Colonic mucosa (tissue), 4 donors: ENCODE measurements at regions not wholly inside any gene's neighbourhood (a gene's known extent, or its start where the extent isn't known, plus 50 kb on each side); places are given as distances from the start of the nearest gene placed in this dataset.

Experiments used
- DNase-seq: peaks from one replicate; pipeline ENCODE4 v3.0.0-alpha.2; 2020
- H3K27ac ChIP-seq: fragments of 200-600 bp; one replicate; pipeline ENCODE4 v1.8.0; 2021
- H3K27me3 ChIP-seq: fragments of 200-600 bp; one replicate; pipeline ENCODE4 v1.8.0; 2021
- H3K36me3 ChIP-seq: fragments of 200-600 bp; one replicate; pipeline ENCODE4 v1.8.0; 2021
- H3K4me1 ChIP-seq: fragments of 200-600 bp; one replicate; pipeline ENCODE4 v1.8.0; 2021; ENCODE audit warnings: mild to moderate bottlenecking
- H3K4me3 ChIP-seq: fragments of 200-600 bp; one replicate; pipeline ENCODE4 v1.8.0; 2021
- H3K9ac ChIP-seq, 2 donors: one replicate each; pipeline ENCODE4 v1.7.0; 2013; ENCODE audit warnings: control low read depth in 2 of 2, low read depth in 2 of 2, low read length in 2 of 2
- H3K9me3 ChIP-seq: fragments of 200-600 bp; one replicate; pipeline ENCODE4 v1.8.0; 2021
- intact Hi-C: fragments of 100-400 bp; cut with DNase I; formaldehyde crosslinking; loops from one replicate; pipeline ENCODE4 v1.14.1; 2022
- TF ChIP-seq, protein P1 (sequence below): fragments of 200-600 bp; IDR thresholded peaks from one replicate; pipeline ENCODE4 v1.8.0; 2022; ENCODE audit warnings: antibody characterized with exemption, mild to moderate bottlenecking
- donor health status: healthy.
- donor health status: DM: no; HTN: no; CAD: no.
- donor health status: DM: no; HTN: no; CAD: no.

DNA sequence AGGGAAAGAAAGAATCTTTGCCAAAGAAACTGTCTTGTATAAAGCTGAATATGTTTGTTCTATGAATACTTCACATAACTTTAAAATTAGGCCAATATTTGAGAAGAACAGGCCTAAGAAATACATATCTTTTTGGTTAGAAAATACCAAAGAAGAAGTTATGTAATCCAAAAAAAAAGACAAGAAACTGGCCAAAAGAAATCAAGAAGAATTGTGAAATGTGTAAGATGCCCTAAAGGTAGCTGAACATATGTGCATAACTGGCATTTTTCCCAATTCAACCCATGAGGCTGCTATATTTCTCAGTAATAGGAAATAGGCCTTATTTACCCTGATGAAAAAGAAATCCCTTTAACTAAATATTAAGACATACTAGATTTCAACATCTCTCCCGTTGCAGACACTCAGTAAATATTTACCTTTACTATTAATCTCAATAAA is 290.0 kb downstream of the CETN3 start:
- no peak for DNase-seq
- H3K9ac ChIP-seq, result no peak overlapping the region
- no peaks in the 10 kb centered on the region for H3K4me1 ChIP-seq
- H3K27me3 ChIP-seq, result no peaks in the 10 kb centered on the region
- H3K4me3 ChIP-seq, result no peak overlapping the region
- H3K27ac ChIP-seq, result no peak overlapping the region
- no peaks in the 10 kb centered on the region for H3K36me3 ChIP-seq
- TF ChIP-seq, protein P1, sequence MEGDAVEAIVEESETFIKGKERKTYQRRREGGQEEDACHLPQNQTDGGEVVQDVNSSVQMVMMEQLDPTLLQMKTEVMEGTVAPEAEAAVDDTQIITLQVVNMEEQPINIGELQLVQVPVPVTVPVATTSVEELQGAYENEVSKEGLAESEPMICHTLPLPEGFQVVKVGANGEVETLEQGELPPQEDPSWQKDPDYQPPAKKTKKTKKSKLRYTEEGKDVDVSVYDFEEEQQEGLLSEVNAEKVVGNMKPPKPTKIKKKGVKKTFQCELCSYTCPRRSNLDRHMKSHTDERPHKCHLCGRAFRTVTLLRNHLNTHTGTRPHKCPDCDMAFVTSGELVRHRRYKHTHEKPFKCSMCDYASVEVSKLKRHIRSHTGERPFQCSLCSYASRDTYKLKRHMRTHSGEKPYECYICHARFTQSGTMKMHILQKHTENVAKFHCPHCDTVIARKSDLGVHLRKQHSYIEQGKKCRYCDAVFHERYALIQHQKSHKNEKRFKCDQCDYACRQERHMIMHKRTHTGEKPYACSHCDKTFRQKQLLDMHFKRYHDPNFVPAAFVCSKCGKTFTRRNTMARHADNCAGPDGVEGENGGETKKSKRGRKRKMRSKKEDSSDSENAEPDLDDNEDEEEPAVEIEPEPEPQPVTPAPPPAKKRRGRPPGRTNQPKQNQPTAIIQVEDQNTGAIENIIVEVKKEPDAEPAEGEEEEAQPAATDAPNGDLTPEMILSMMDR, result no peak
- no peaks in the 10 kb centered on the region for H3K9me3 ChIP-seq
- intact Hi-C loops, result no loop called here

- DNase-seq, result no peak
- no peak overlapping the region for H3K9ac ChIP-seq
- H3K9me3 ChIP-seq, result no peaks in the 10 kb centered on the region
- TF ChIP-seq, protein P1, result no peak
- no peak overlapping the region for H3K27ac ChIP-seq
- intact Hi-C loops, result no loop called here
- H3K4me3 ChIP-seq, result no peak overlapping the region
- no peaks in the 10 kb centered on the region for H3K27me3 ChIP-seq
- no peaks in the 10 kb centered on the region for H3K36me3 ChIP-seq
- no peaks in the 10 kb centered on the region for H3K4me1 ChIP-seq
Observed at GRCh38 chr5:90117005-90117404, 292.6 kb downstream of the CETN3 start.

DNA sequence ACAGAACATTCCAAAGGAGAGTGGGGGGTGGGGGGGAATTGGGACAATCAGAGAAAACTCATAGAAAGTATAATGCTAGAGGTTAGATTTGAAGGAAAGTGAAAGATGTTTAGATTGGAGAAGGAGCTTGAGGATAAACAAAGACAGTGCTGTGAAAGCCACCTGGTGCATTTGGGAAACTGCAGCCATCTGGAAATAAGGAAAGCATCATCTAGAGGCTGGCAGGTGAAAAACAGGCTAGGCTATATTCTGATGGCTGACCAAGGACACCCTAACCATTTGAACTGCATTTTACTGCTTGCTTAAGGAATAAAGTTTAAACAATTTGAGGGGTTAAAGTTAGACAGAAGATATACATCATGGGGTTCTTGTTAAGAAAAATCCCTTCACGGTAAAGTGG is 296.4 kb downstream of the CETN3 start:
- Histone ChIP-seq H3K4me3 (no peak overlapping the region), H3K9me3 (no peaks in the 10 kb centered on the region), H3K4me1 (no peaks in the 10 kb centered on the region), H3K27me3 (no peaks in the 10 kb centered on the region), H3K27ac (no peak overlapping the region), H3K36me3 (no peaks in the 10 kb centered on the region), H3K9ac (no peak overlapping the region)
- TF ChIP-seq, protein P1, result no peak
- DNase-seq, result no peak
- intact Hi-C loops, result no loop called here

DNA sequence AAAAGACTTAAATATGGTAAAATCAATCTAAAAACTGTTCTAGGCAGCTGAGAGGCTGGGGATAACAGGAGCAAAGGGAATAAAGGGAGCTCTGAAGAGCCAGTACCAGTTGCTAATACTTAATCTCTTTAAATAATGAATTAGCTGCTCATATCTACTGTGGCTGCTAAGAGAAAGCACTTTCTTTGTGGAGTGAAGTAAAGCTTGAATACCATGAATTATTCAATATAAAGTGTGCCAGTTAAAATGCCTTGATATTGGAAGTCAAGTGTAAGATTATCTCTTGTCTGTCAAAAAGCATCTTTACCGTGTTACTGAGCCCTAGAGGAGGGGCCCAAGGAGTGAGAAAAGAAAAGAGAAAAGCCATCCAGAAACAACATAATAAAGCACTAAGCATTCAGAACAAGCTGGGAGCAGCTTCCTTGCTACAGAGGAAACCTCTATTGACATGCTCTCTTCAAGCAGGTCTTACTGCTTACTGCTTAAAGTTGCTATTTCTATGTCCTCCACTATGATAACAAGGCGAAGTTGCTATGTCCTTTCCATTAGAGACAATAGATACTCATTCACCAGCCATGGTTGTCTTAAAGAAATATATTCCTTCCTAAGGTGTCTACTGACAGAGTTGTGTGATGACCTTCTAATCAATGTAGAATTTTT is 297.4 kb downstream of the CETN3 start:
- Histone ChIP-seq H3K27me3 (no peaks in the 10 kb centered on the region), H3K9ac (no peak overlapping the region), H3K36me3 (no peaks in the 10 kb centered on the region), H3K9me3 (no peaks in the 10 kb centered on the region), H3K4me3 (no peak overlapping the region), H3K4me1 (no peaks in the 10 kb centered on the region), H3K27ac (no peak overlapping the region)
- intact Hi-C loops, result no loop called here
- no peak for DNase-seq
- TF ChIP-seq, protein P1, result no peak

- no peak overlapping the region for H3K4me3 ChIP-seq
- no peaks in the 10 kb centered on the region for H3K27me3 ChIP-seq
- DNase-seq, result no peak
- H3K9me3 ChIP-seq, result no peaks in the 10 kb centered on the region
- H3K9ac ChIP-seq, result no peak overlapping the region
- H3K4me1 ChIP-seq, result no peaks in the 10 kb centered on the region
- H3K36me3 ChIP-seq, result no peaks in the 10 kb centered on the region
- no peak overlapping the region for H3K27ac ChIP-seq
- TF ChIP-seq, protein P1, result no peak
- intact Hi-C loops, result no loop called here
Observed at GRCh38 chr5:90111364-90112032, 298.1 kb downstream of the CETN3 start.
